Fibroblast of villous mesenchyme (primary cell): ENCODE measurements at regions not wholly inside any gene's neighbourhood (a gene's known extent, or its start where the extent isn't known, plus 50 kb on each side); places are given as distances from the start of the nearest gene placed in this dataset.

Source experiments
- DNase-seq: peaks from one replicate; pipeline ENCODE4 v3.0.0-alpha.2; 2010; ENCODE audit warnings: low read depth
- H3K4me3 ChIP-seq: 2 replicates; pipeline ENCODE4 v1.5.1; 2011; ENCODE audit warnings: low read depth, mild to moderate bottlenecking, low read length
- TF ChIP-seq, protein P1 (sequence below): IDR thresholded peaks from 2 replicates; pipeline ENCODE4 v1.5.1; 2012; ENCODE audit warnings: low read depth, mild to moderate bottlenecking, low read length; ENCODE audit not compliant: insufficient read depth

DNA sequence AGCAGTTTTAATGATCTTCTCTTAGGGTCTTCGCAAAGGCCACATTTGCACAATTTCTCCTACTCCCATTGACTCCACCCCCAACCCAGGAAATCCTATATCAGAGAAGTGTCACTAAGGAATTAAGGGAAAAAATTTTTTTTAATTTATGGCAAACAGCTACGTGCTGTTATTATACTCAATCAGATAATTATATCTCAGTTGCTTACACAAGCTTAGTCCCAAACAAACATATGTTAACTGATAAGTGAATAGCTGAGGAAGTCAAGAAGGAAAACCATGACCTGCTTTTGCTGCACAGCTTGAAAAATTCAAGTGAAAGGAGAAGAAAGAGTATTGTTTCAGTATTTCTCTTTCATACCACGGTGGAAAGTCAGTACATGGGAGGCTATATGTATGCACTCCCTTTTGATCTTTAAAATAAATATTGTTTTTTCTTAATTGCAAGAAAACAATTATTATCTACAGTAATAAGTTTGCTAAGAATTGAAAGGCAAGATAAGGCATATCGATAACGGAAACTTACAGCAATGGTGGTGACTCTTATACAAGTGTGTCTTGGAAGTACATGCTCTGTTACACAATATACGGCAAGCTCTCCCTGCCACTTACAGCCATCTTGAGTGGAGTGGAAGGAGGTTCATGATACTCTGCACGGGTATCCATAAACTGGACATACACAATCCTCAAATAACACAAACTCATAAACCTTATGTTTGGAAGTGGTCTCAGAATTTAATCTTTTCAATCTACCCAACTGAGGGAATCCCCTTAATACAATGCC is 167.9 kb upstream of the FREM1 start:
- TF ChIP-seq, protein P1, sequence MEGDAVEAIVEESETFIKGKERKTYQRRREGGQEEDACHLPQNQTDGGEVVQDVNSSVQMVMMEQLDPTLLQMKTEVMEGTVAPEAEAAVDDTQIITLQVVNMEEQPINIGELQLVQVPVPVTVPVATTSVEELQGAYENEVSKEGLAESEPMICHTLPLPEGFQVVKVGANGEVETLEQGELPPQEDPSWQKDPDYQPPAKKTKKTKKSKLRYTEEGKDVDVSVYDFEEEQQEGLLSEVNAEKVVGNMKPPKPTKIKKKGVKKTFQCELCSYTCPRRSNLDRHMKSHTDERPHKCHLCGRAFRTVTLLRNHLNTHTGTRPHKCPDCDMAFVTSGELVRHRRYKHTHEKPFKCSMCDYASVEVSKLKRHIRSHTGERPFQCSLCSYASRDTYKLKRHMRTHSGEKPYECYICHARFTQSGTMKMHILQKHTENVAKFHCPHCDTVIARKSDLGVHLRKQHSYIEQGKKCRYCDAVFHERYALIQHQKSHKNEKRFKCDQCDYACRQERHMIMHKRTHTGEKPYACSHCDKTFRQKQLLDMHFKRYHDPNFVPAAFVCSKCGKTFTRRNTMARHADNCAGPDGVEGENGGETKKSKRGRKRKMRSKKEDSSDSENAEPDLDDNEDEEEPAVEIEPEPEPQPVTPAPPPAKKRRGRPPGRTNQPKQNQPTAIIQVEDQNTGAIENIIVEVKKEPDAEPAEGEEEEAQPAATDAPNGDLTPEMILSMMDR, result no peak
- DNase-seq, result peak; percentile 47
- H3K4me3 ChIP-seq, result no peak overlapping the region

DNA sequence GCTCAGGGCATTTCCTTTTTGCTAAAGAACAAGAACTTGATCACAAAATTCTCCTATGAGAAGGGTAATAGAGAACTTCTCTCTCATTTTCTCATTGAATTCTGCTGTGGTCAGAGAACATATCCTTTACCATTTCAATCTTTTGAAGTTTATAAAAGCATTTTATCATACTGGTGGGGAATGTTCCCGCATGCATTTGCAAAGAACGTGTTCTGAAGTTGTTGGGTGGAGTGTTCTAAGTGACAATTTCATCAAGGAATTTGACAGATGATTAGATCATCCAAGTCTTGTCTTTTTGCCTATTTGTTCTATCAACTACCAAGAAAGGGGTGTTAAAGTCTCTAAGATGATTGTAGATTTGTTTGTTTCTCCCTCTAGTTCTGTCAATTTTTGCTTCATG is 163.4 kb upstream of the FREM1 start:
- TF ChIP-seq, protein P1, result no peak
- no peak for DNase-seq
- no peak overlapping the region for H3K4me3 ChIP-seq

DNA sequence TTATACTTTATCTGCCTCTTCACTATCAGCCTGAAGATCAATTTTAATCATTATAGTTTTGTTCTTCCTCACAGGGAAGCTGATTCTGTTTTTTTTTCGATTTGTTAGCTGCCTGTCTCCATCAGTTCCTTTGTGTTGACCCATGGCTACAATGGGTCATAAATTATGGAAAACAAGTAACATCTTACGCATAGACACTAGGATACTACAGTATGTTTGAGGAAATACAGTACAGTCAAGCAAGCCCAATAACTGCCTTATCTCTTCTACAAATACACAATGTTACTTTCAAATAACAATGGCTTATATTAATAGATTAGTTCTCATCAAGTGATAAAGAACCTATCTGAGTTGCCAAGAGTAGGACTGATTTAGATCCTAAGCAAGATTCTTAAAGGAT is 160.5 kb upstream of the FREM1 start:
- no peak for DNase-seq
- H3K4me3 ChIP-seq, result no peak overlapping the region
- TF ChIP-seq, protein P1, result no peak

DNA sequence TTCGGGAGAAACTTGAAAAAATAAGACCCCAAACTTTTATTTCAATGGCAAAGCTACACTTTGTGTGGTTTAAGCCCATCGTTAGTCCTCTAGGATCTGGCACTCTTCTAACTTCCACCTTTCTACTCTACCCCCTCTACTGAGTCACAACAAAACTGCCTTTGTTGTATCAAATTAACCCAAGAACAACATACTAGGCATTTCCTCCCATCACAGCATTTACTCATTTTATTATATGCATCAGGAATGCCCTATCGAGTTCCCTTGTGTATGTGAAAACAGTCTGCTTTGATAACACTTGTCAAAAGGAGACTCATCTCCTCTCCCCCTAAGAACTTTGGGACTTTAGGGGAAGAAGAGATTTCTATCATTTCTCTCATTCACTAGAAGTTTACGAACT is 158.9 kb upstream of the FREM1 start:
- DNase-seq, result no peak
- TF ChIP-seq, protein P1, result no peak
- no peak overlapping the region for H3K4me3 ChIP-seq

DNA sequence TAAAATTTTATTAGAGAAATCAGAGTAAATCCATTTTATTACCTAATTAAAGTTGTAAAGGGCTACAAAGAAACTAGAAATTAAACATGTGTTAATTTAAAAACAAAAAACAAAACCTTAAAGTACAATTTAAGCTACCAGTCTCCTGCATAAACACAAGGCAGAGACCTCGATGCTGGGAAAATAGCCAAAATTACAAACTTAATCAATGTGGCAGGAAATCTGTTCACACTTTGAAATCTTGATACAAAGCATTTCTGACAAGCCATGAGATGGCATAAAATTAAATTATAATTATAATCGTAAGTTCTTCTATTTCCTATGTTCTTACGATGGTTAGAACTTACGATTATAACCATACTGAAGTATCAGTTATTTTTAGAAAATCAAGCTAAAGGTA is 158.0 kb upstream of the FREM1 start:
- DNase-seq, result no peak
- no peak overlapping the region for H3K4me3 ChIP-seq
- TF ChIP-seq, protein P1, result no peak

DNA sequence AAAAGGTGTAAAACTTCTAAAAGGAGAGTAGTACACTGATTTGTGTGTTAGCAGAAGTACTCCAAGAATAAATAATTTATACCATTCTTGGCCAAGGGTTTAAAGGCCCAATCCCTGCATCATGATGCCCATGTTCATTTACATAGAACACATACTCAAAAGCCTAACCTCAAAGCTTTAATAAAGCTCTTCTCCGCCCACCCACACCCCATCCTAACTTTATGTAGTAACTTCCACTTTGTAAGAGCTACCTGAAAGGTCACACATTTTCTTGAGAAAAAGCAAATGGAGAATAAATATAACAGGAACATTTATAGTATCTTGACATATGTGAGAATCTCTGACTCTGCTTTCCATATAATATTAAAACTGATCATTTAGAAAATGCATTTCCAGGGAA is 148.8 kb upstream of the FREM1 start:
- no peak for DNase-seq
- TF ChIP-seq, protein P1, result no peak
- H3K4me3 ChIP-seq, result no peak overlapping the region

DNA sequence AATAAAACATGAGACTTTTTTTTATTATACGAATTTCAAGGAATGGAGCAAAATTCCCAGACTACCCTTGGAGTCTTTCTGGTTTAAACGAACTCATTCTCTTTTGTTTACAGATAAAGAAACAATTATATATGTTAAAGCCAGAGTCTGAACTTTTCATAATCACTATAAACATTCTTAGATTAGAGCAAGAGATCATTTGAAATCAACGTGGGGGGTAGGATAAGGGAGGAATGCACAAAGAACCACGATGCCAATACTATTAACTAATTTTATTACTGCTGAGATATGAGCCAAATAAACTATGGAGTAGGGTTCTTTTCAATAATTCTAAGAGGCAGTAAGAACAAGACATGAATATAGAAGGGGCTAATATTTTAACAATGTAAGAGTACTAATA is 148.0 kb upstream of the FREM1 start:
- DNase-seq, result no peak
- H3K4me3 ChIP-seq, result no peak overlapping the region
- TF ChIP-seq, protein P1, result no peak
